Endothelial cell of umbilical vein (primary cell): ENCODE measurements at regions not wholly inside any gene's neighbourhood (a gene's known extent, or its start where the extent isn't known, plus 50 kb on each side); places are given as distances from the start of the nearest gene placed in this dataset.

ENCODE experiments used
- BruUV-seq: library from RNA; stranded (reverse); fragments of 400-500 nt; replicated peaks from 2 replicates; lab custom pipeline; 2021; lab: Mats Ljungman, UMichigan
- CTCF ChIA-PET: fragments of 300-600, 350-600 bp; sonication (Branson Sonifier 250); formaldehyde crosslinking; loops from one replicate; lab custom pipeline; 2021; ENCODE audit warnings: antibody characterized with exemption, inconsistent platforms; lab: Charles Lee
- POLR2A ChIA-PET: fragments of 300-600, 350-600 bp; sonication (Branson Sonifier 250); formaldehyde crosslinking; loops from one replicate; lab custom pipeline; 2021; ENCODE audit warnings: antibody characterized with exemption, inconsistent platforms; lab: Charles Lee
- DNase-seq: peaks from one replicate; pipeline ENCODE4 v3.0.0-alpha.2; 2011; ENCODE audit warnings: low read depth, low spot score
- FAIRE-seq: peaks from 2 replicates; lab custom pipeline; 2011; peaks lifted over from hg19 to GRCh38; lab: Jason Lieb, UNC
- H2AFZ ChIP-seq: 2 replicates; pipeline ENCODE4 v1.6.0; 2012; ENCODE audit warnings: low read depth, low read length, control low read depth, inconsistent platforms
- H3K27ac ChIP-seq: 2 replicates; pipeline ENCODE4 v1.5.1; 2011; ENCODE audit warnings: low read depth, mild to moderate bottlenecking, control low read depth, low read length, moderate library complexity; ENCODE audit not compliant: insufficient read depth
- H3K27me3 ChIP-seq, 2 experiments: 2 replicates each; pipeline versions ENCODE4 v1.6.0 to v1.6.1; 2011; ENCODE audit warnings: low read length in 2 of 2, mixed read lengths in 1 of 2; ENCODE audit not compliant: control insufficient read depth in 2 of 2, insufficient read depth in 2 of 2
- H3K36me3 ChIP-seq, 2 experiments: 2 replicates in 1 of 2; 3 replicates in 1 of 2; pipeline ENCODE4 v1.5.1; 2011; ENCODE audit warnings: low read length in 2 of 2, mild to moderate bottlenecking in 1 of 2, moderate library complexity in 1 of 2; ENCODE audit not compliant: control insufficient read depth in 2 of 2, insufficient read depth in 2 of 2; ENCODE audit errors: extremely low read depth in 1 of 2
- H3K4me1 ChIP-seq: 3 replicates; pipeline ENCODE4 v1.5.1; 2011; ENCODE audit warnings: mild to moderate bottlenecking, low read length; ENCODE audit not compliant: control insufficient read depth, insufficient read depth; ENCODE audit errors: extremely low read depth
- H3K4me2 ChIP-seq: 2 replicates; pipeline ENCODE4 v1.6.1; 2011; ENCODE audit warnings: low read length, control low read depth, mixed read lengths; ENCODE audit not compliant: insufficient read depth
- H3K4me3 ChIP-seq, 3 experiments: fragments of 200-600 bp in 1 of 3; sonication (generic), shearing (Covaris generic) in 1 of 3; replicated peaks in 1 of 3; 2 replicates each; pipeline ENCODE4 v1.5.1; 2011 to 2016; ENCODE audit warnings: control low read depth in 3 of 3, low read length in 3 of 3, mild to moderate bottlenecking in 2 of 3, inconsistent platforms in 1 of 3, low read depth in 1 of 3, moderate library complexity in 1 of 3; ENCODE audit not compliant: insufficient read depth in 1 of 3
- H3K79me2 ChIP-seq: 2 replicates; pipeline ENCODE4 v1.6.0; 2012; ENCODE audit warnings: low read length, inconsistent platforms; ENCODE audit not compliant: control insufficient read depth, insufficient read depth
- H3K9ac ChIP-seq: replicated peaks from 2 replicates; pipeline ENCODE3; 2011; ENCODE audit warnings: low read length, control low read depth; ENCODE audit not compliant: insufficient read depth; ENCODE audit errors: extremely low read depth
- H3K9me1 ChIP-seq: replicated peaks from 3 replicates; pipeline ENCODE4 v1.6.0; 2011; ENCODE audit warnings: mild to moderate bottlenecking, low read length; ENCODE audit not compliant: control insufficient read depth, insufficient read depth; ENCODE audit errors: extremely low read depth
- H3K9me3 ChIP-seq: replicated peaks from 2 replicates; pipeline ENCODE4 v1.5.1; 2012; ENCODE audit warnings: low read length, inconsistent platforms; ENCODE audit not compliant: control insufficient read depth, insufficient read depth
- H4K20me1 ChIP-seq: replicated peaks from 2 replicates; pipeline ENCODE3; 2011; ENCODE audit warnings: mild to moderate bottlenecking, low read length; ENCODE audit not compliant: control insufficient read depth, insufficient read depth; ENCODE audit errors: extremely low read depth
- EZH2 ChIP-seq: IDR thresholded peaks from 2 replicates; pipeline ENCODE4 v1.6.1; 2012; ENCODE audit warnings: borderline replicate concordance, low read depth, mild to moderate bottlenecking, moderate library complexity, low read length, inconsistent platforms; ENCODE audit not compliant: severe bottlenecking
- GATA2 ChIP-seq: IDR thresholded peaks from 2 replicates; pipeline ENCODE4 v1.7.0; 2011; ENCODE audit warnings: low read depth, mild to moderate bottlenecking, moderate library complexity, mixed read lengths, low read length; ENCODE audit not compliant: insufficient read length, insufficient read depth
- JUN ChIP-seq: IDR thresholded peaks from 2 replicates; pipeline ENCODE4 v1.6.1; 2011; ENCODE audit warnings: borderline replicate concordance, low read depth; ENCODE audit not compliant: insufficient read length, insufficient read depth
- MYC ChIP-seq: IDR thresholded peaks from one replicate; pipeline ENCODE4 v1.6.1; 2011; ENCODE audit warnings: mild to moderate bottlenecking, low read depth, low read length
- POLR2AphosphoS5 ChIP-seq: IDR thresholded peaks from 2 replicates; pipeline ENCODE4 v1.6.1; 2012; ENCODE audit warnings: low read depth, mild to moderate bottlenecking, control low read depth, low read length, moderate library complexity; ENCODE audit not compliant: insufficient read depth
- dilution Hi-C: fragments of 300-500 bp; cut with MboI; formaldehyde crosslinking; loops from one replicate; pipeline ENCODE4 v1.15.0; 2019; ENCODE audit warnings: low sequenced_read_pairs; ENCODE audit not compliant: extremely low pct_ligation_motif_present
- intact Hi-C: fragments of 100-400 bp; cut with micrococcal nuclease; formaldehyde crosslinking; loops from one replicate; pipeline ENCODE4 v1.10.0; 2022
- TF ChIP-seq, protein P1 (sequence below), 2 donors: IDR thresholded peaks; 1 replicate in 1 of 2; 2 replicates in 1 of 2; pipeline ENCODE4 v1.5.1; 2011; ENCODE audit warnings: low read length in 2 of 2, mild to moderate bottlenecking in 2 of 2, moderate library complexity in 2 of 2, control low read depth in 1 of 2, inconsistent platforms in 1 of 2, low read depth in 1 of 2; ENCODE audit not compliant: insufficient read depth in 1 of 2; ENCODE audit errors: extremely low read depth in 1 of 2

DNA sequence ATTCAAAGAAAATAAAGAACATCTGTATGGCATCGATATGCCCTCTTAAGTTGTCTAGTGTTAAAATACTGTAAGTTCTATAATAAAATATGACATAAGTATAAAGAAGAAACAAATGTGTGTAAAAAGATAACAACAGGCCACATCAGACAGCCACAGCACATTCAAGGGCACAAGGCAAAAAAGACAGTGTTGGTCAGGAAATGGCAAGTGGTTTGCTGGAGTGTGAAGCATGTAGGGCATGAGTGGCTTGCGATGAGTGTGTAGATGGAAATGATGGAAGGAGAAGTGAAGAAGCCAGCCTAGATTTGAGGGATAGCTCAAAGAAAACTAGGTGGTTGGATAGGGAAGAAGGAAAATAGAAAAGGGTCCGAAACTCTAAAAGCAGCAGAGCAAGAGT is 341.6 kb downstream of the CRPPA start:
- Histone ChIP-seq H3K27ac (no peak overlapping the region), H3K4me1 (peaks cover 21% of the 10 kb centered on the region), H4K20me1 (no peaks in the 10 kb centered on the region), H3K9me3 (no peaks in the 10 kb centered on the region), H2AFZ (no peak overlapping the region), H3K9ac (no peak overlapping the region), H3K4me3 (no peak overlapping the region), H3K27me3 (no peaks in the 10 kb centered on the region), H3K79me2 (no peaks in the 10 kb centered on the region), H3K9me1 (no peaks in the 10 kb centered on the region), H3K4me2 (no peak overlapping the region), H3K36me3 (no peaks in the 10 kb centered on the region)
- no peak for DNase-seq
- intact Hi-C loops: loop anchor here (5.0 to 10.0 kb wide), 2 partner anchors 345 to 952 kb away; partner anchors contain the start of gene CRPPA
- no peak for TF ChIP-seq JUN
- no peak for TF ChIP-seq POLR2AphosphoS5
- no peak for TF ChIP-seq EZH2
- TF ChIP-seq MYC: no peak
- ChIA-PET POLR2A (interaction anchor here (0.6 kb wide), 1 partner anchor 587 kb away, joined by 3 read pairs; no protein-coding TSS in a partner anchor), CTCF (interaction anchor here (3.3 to 4.7 kb wide), 3 partner anchors 13 to 485 kb away, joined by 18 to 126 read pairs (median 74); no protein-coding TSS in a partner anchor)
- dilution Hi-C loops: no loop called here
- no peak for FAIRE-seq
- BruUV-seq: no TSS peak

DNA sequence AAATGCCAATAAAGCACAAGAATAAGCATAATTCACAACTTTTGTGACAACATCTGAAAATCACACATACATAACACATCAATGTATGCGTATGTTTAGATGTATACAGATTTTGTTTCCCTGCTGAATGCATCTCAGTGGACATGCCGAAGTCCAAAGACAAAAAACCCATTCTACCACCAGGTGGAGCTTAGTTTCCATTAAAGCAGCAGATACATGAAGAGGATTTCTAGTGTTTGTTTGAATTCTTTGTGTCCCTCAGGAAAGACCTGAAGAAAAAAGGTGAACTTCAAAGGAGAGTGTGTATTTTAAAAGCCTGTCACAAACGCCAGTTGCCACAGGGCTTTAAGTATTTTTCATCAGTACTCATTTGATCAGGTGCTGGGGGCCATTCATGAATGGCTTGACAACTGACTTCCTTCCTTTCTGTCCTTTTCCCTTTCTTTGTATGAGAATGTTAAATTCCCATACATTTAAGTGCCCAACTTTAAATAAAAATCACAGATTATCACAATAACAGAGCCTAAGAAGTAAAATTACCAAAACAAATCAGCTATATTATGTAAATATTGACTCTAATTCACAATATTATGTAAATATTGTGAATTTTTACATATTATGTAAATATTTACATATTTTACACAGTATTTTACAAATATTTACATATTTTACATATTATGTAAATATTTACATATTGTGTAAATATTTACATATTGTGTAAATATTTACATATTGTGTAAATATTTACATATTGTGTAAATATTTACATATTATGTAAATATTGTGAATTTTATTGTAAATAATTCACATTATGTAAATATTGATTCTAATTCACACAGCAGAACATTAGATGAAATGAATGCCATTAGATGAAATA is 343.0 kb downstream of the CRPPA start:
- Histone ChIP-seq H3K4me3 (no peak overlapping the region), H3K4me2 (peak overlapping the region; percentile 43), H3K79me2 (no peaks in the 10 kb centered on the region), H3K36me3 (no peaks in the 10 kb centered on the region), H3K9me3 (no peaks in the 10 kb centered on the region), H3K4me1 (peaks cover 7% of the 10 kb centered on the region), H2AFZ (peak overlapping the region; percentile 49), H3K27ac (peak overlapping the region; percentile 49), H3K9ac (no peak overlapping the region), H3K9me1 (no peaks in the 10 kb centered on the region), H4K20me1 (no peaks in the 10 kb centered on the region), H3K27me3 (no peaks in the 10 kb centered on the region)
- CTCF ChIA-PET: interaction anchor here (0.6 to 4.7 kb wide), 11 partner anchors 10 to 1360 kb away, joined by 3 to 126 read pairs (median 4); no protein-coding TSS in a partner anchor
- intact Hi-C loops: loop anchor here (1.0 kb wide), 2 partner anchors 20 to 487 kb away; no protein-coding TSS in a partner anchor
- DNase-seq: peak; percentile 84
- dilution Hi-C loops: no loop called here
- FAIRE-seq: peak; percentile 94
- POLR2A ChIA-PET: interaction anchor here (1.0 kb wide), 1 partner anchor 20 kb away, joined by 4 read pairs; no protein-coding TSS in a partner anchor
- no peak for TF ChIP-seq GATA2
- TF ChIP-seq, protein P1, sequence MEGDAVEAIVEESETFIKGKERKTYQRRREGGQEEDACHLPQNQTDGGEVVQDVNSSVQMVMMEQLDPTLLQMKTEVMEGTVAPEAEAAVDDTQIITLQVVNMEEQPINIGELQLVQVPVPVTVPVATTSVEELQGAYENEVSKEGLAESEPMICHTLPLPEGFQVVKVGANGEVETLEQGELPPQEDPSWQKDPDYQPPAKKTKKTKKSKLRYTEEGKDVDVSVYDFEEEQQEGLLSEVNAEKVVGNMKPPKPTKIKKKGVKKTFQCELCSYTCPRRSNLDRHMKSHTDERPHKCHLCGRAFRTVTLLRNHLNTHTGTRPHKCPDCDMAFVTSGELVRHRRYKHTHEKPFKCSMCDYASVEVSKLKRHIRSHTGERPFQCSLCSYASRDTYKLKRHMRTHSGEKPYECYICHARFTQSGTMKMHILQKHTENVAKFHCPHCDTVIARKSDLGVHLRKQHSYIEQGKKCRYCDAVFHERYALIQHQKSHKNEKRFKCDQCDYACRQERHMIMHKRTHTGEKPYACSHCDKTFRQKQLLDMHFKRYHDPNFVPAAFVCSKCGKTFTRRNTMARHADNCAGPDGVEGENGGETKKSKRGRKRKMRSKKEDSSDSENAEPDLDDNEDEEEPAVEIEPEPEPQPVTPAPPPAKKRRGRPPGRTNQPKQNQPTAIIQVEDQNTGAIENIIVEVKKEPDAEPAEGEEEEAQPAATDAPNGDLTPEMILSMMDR (IDR thresholded peaks at IDR 0.05; ENCODE audit: extremely low read depth in 1 of 2, insufficient read depth in 1 of 2, low read depth in 1 of 2, low read length in 2 of 2): peak; percentile 54 to 60
- TF ChIP-seq JUN: no peak
- no TSS peak for BruUV-seq
